Fibroblast of lung (primary cell): ENCODE measurements at regions not wholly inside any gene's neighbourhood (a gene's known extent, or its start where the extent isn't known, plus 50 kb on each side); places are given as distances from the start of the nearest gene placed in this dataset.

Experiments used
- DNase-seq, 2 donors: peaks; one replicate each; pipeline versions ENCODE4 v3.0.0 to v3.0.0-alpha.2; 2010; ENCODE audit warnings: low read depth in 2 of 2
- H2AFZ ChIP-seq: 2 replicates; pipeline ENCODE4 v1.5.1; 2012; ENCODE audit warnings: low read length, control low read depth, inconsistent platforms
- H3K27ac ChIP-seq: 2 replicates; pipeline ENCODE4 v1.5.1; 2011; ENCODE audit warnings: low read length, control low read depth; ENCODE audit not compliant: insufficient read depth
- H3K27me3 ChIP-seq: 2 replicates; pipeline ENCODE4 v1.5.1; 2011; ENCODE audit warnings: mild to moderate bottlenecking, low read length; ENCODE audit not compliant: control insufficient read depth, insufficient read depth
- H3K36me3 ChIP-seq: 2 replicates; pipeline ENCODE4 v1.5.1; 2011; ENCODE audit warnings: low read length; ENCODE audit not compliant: control insufficient read depth, insufficient read depth
- H3K4me1 ChIP-seq: 2 replicates; pipeline ENCODE4 v1.5.1; 2011; ENCODE audit warnings: low read length; ENCODE audit not compliant: control insufficient read depth, insufficient read depth; ENCODE audit errors: extremely low read depth
- H3K4me2 ChIP-seq: 2 replicates; pipeline ENCODE4 v1.5.1; 2011; ENCODE audit warnings: low read length, control low read depth; ENCODE audit not compliant: insufficient read depth; ENCODE audit errors: extremely low read depth
- H3K4me3 ChIP-seq, 4 experiments: fragments of 200-600 bp in 1 of 4; sonication (generic) in 1 of 4; replicated peaks in 1 of 4; 2 replicates each; pipeline ENCODE4 v1.5.1; 2011 to 2016; ENCODE audit warnings: low read length in 4 of 4, low read depth in 3 of 4, mild to moderate bottlenecking in 3 of 4, control low read depth in 2 of 4, inconsistent platforms in 1 of 4, mixed read lengths in 1 of 4; ENCODE audit not compliant: insufficient read depth in 1 of 4; ENCODE audit errors: control extremely low read depth in 1 of 4
- H3K79me2 ChIP-seq: 2 replicates; pipeline ENCODE4 v1.5.1; 2012; ENCODE audit warnings: mild to moderate bottlenecking, low read length, inconsistent platforms; ENCODE audit not compliant: control insufficient read depth, insufficient read depth
- H3K9ac ChIP-seq: 2 replicates; pipeline ENCODE4 v1.5.1; 2011; ENCODE audit warnings: mild to moderate bottlenecking, low read length, control low read depth; ENCODE audit not compliant: insufficient read depth
- H3K9me3 ChIP-seq: 2 replicates; pipeline ENCODE4 v1.5.1; 2012; ENCODE audit warnings: low read depth, low read length; ENCODE audit not compliant: control insufficient read depth, insufficient read depth
- H4K20me1 ChIP-seq: 2 replicates; pipeline ENCODE4 v1.5.1; 2011; ENCODE audit warnings: low read length; ENCODE audit not compliant: control insufficient read depth, insufficient read depth; ENCODE audit errors: extremely low read depth
- CTCF ChIP-seq, 2 donors: IDR thresholded peaks in 1 of 2; conservative IDR thresholded peaks in 1 of 2; 1 replicate in 1 of 2; 2 replicates in 1 of 2; pipeline ENCODE4 v1.5.1; 2011 to 2012; ENCODE audit warnings: low read length in 2 of 2, control low read depth in 1 of 2, inconsistent platforms in 1 of 2, low read depth in 1 of 2, mild to moderate bottlenecking in 1 of 2
- EZH2 ChIP-seq: IDR thresholded peaks from 2 replicates; pipeline ENCODE4 v1.5.1; 2012; ENCODE audit warnings: low read length, control low read depth, mild to moderate bottlenecking; ENCODE audit errors: missing control alignments

GRCh38 chr12:30015631-30016337, 232.0 kb upstream of the TMTC1 start:
- Histone ChIP-seq H3K36me3 (no peaks in the 10 kb centered on the region), H3K27ac (no peak overlapping the region), H4K20me1 (no peaks in the 10 kb centered on the region), H3K27me3 (no peaks in the 10 kb centered on the region), H3K4me2 (no peak overlapping the region), H3K9ac (no peak overlapping the region), H2AFZ (no peak overlapping the region), H3K79me2 (no peaks in the 10 kb centered on the region), H3K4me3 (no peak overlapping the region), H3K9me3 (no peaks in the 10 kb centered on the region), H3K4me1 (no peaks in the 10 kb centered on the region)
- no peak for TF ChIP-seq EZH2
- TF ChIP-seq CTCF (conservative IDR thresholded peaks at IDR 0.05 in 1 of 2, IDR thresholded peaks at IDR 0.05 in 1 of 2; ENCODE audit: low read depth in 1 of 2, low read length in 2 of 2) = no peak
- peak in 1 of 2 donors; percentile 12 for DNase-seq

GRCh38 chr12:30014991-30015390, 231.2 kb upstream of the TMTC1 start:
- Histone ChIP-seq H3K4me2 (no peak overlapping the region), H3K27ac (no peak overlapping the region), H3K4me1 (no peaks in the 10 kb centered on the region), H3K9me3 (no peaks in the 10 kb centered on the region), H3K27me3 (no peaks in the 10 kb centered on the region), H3K36me3 (no peaks in the 10 kb centered on the region), H3K4me3 (no peak overlapping the region), H2AFZ (no peak overlapping the region), H3K9ac (no peak overlapping the region), H3K79me2 (no peaks in the 10 kb centered on the region), H4K20me1 (no peaks in the 10 kb centered on the region)
- TF ChIP-seq CTCF (conservative IDR thresholded peaks at IDR 0.05 in 1 of 2, IDR thresholded peaks at IDR 0.05 in 1 of 2; ENCODE audit: low read depth in 1 of 2, low read length in 2 of 2) (no peak), EZH2 (no peak)
- no peak for DNase-seq

- H3K9me3 ChIP-seq = no peaks in the 10 kb centered on the region
- no peak overlapping the region for H3K27ac ChIP-seq
- no peaks in the 10 kb centered on the region for H3K4me1 ChIP-seq
- H3K4me3 ChIP-seq = no peak overlapping the region
- no peaks in the 10 kb centered on the region for H4K20me1 ChIP-seq
- H3K9ac ChIP-seq = no peak overlapping the region
- no peaks in the 10 kb centered on the region for H3K79me2 ChIP-seq
- no peak overlapping the region for H3K4me2 ChIP-seq
- no peaks in the 10 kb centered on the region for H3K36me3 ChIP-seq
- peak in 1 of 2 donors; percentile 9 for DNase-seq
- H2AFZ ChIP-seq = no peak overlapping the region
- H3K27me3 ChIP-seq = no peaks in the 10 kb centered on the region
- TF ChIP-seq CTCF (conservative IDR thresholded peaks at IDR 0.05 in 1 of 2, IDR thresholded peaks at IDR 0.05 in 1 of 2; ENCODE audit: low read depth in 1 of 2, low read length in 2 of 2) (no peak), EZH2 (no peak)
These were observed 229.2 kb upstream of the TMTC1 start for GRCh38 chr12:30012816-30013450.
